NT2/D1 (cell line): ENCODE measurements at regions not wholly inside any gene's neighbourhood (a gene's known extent, or its start where the extent isn't known, plus 50 kb on each side); places are given as distances from the start of the nearest gene placed in this dataset.

Experiments used
- DNase-seq: peaks from one replicate; pipeline ENCODE4 v3.0.0-alpha.2; 2011; ENCODE audit warnings: low read depth, low spot score
- H3K27me3 ChIP-seq: 2 replicates; pipeline ENCODE4 v1.6.0; 2011; ENCODE audit warnings: mild to moderate bottlenecking; ENCODE audit not compliant: insufficient read length, insufficient read depth
- H3K36me3 ChIP-seq: 2 replicates; pipeline ENCODE4 v1.6.1; 2011; ENCODE audit warnings: mild to moderate bottlenecking, low read length, mixed read lengths; ENCODE audit not compliant: insufficient read depth, insufficient read length
- H3K4me1 ChIP-seq: 2 replicates; pipeline ENCODE4 v1.5.1; 2011; ENCODE audit not compliant: insufficient read depth, insufficient read length
- H3K4me3 ChIP-seq: 2 replicates; pipeline ENCODE4 v1.5.1; 2011; ENCODE audit warnings: low read depth; ENCODE audit not compliant: insufficient read length
- H3K9ac ChIP-seq: 2 replicates; pipeline ENCODE4 v1.6.0; 2011; ENCODE audit warnings: low read depth; ENCODE audit not compliant: insufficient read length
- H3K9me3 ChIP-seq: 2 replicates; pipeline ENCODE4 v1.5.1; 2011; ENCODE audit warnings: mild to moderate bottlenecking, low read length; ENCODE audit not compliant: insufficient read depth
- SUZ12 ChIP-seq: IDR thresholded peaks from 2 replicates; pipeline ENCODE4 v1.6.1; 2011; ENCODE audit not compliant: insufficient read length, insufficient read depth; ENCODE audit errors: extremely low read depth
- YY1 ChIP-seq: IDR thresholded peaks from 2 replicates; pipeline ENCODE4 v1.6.1; 2011; ENCODE audit not compliant: insufficient read length, insufficient read depth
- ZNF274 ChIP-seq: IDR thresholded peaks from 2 replicates; pipeline ENCODE4 v1.6.1; 2011; ENCODE audit warnings: mild to moderate bottlenecking, low read depth, low read length

GRCh38 chr16:59202233-59202862 is 468.2 kb upstream of the GOT2 start:
- no peak overlapping the region for H3K9ac ChIP-seq
- TF ChIP-seq ZNF274 (no peak), YY1 (no peak)
- H3K4me1 ChIP-seq = no peaks in the 10 kb centered on the region
- no peaks in the 10 kb centered on the region for H3K27me3 ChIP-seq
- no peaks in the 10 kb centered on the region for H3K9me3 ChIP-seq
- H3K4me3 ChIP-seq = no peak overlapping the region
- no peaks in the 10 kb centered on the region for H3K36me3 ChIP-seq
- no peak for DNase-seq

GRCh38 chr16:59201821-59202220 is 467.7 kb upstream of the GOT2 start:
- TF ChIP-seq SUZ12 (no peak), ZNF274 (no peak), YY1 (no peak)
- H3K4me3 ChIP-seq = no peak overlapping the region
- no peak for DNase-seq
- no peak overlapping the region for H3K9ac ChIP-seq
- H3K36me3 ChIP-seq = no peaks in the 10 kb centered on the region
- no peaks in the 10 kb centered on the region for H3K4me1 ChIP-seq
- no peaks in the 10 kb centered on the region for H3K9me3 ChIP-seq
- H3K27me3 ChIP-seq = no peaks in the 10 kb centered on the region

- H3K9me3 ChIP-seq = no peaks in the 10 kb centered on the region
- no peak for DNase-seq
- H3K27me3 ChIP-seq = no peaks in the 10 kb centered on the region
- no peaks in the 10 kb centered on the region for H3K36me3 ChIP-seq
- TF ChIP-seq SUZ12 (no peak), ZNF274 (no peak), YY1 (no peak)
- H3K4me3 ChIP-seq = no peak overlapping the region
- H3K9ac ChIP-seq = no peak overlapping the region
- no peaks in the 10 kb centered on the region for H3K4me1 ChIP-seq
Observed at GRCh38 chr16:59201160-59201559, 467.0 kb upstream of the GOT2 start.

- Histone ChIP-seq H3K27me3 (no peaks in the 10 kb centered on the region), H3K4me1 (no peaks in the 10 kb centered on the region), H3K9ac (no peak overlapping the region), H3K36me3 (no peaks in the 10 kb centered on the region), H3K9me3 (no peaks in the 10 kb centered on the region), H3K4me3 (no peak overlapping the region)
- no peak for TF ChIP-seq YY1
- TF ChIP-seq SUZ12 = no peak
- TF ChIP-seq ZNF274 = no peak
- no peak for DNase-seq
Observed at GRCh38 chr16:59198487-59198886, 464.4 kb upstream of the GOT2 start.

DNA sequence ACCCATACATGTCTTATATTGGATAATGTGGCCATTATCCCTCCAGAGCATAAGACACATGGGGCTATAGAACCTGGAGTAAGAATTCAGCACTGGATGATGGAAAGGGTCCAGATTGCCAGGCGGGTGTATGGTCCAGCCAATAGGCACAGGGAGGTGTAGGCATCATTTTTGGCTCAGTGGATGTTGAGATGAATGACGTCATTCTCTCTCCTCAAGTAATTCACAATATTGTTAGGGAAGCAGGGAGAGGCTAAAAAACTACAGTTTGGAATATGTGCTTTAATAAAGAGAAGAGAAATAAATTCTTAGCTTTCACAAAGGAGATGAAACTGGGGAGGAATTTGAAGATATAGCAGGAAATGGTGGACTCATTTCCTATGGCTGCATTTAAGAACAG is 461.1 kb upstream of the GOT2 start:
- Histone ChIP-seq H3K9me3 (no peaks in the 10 kb centered on the region), H3K9ac (no peak overlapping the region), H3K4me1 (no peaks in the 10 kb centered on the region), H3K27me3 (no peaks in the 10 kb centered on the region), H3K4me3 (no peak overlapping the region), H3K36me3 (no peaks in the 10 kb centered on the region)
- DNase-seq = no peak
- TF ChIP-seq ZNF274 (no peak), YY1 (no peak), SUZ12 (no peak)

GRCh38 chr16:59193637-59194036 is 459.5 kb upstream of the GOT2 start:
- Histone ChIP-seq H3K4me3 (no peak overlapping the region), H3K9me3 (no peaks in the 10 kb centered on the region), H3K4me1 (no peaks in the 10 kb centered on the region), H3K36me3 (no peaks in the 10 kb centered on the region), H3K9ac (no peak overlapping the region), H3K27me3 (no peaks in the 10 kb centered on the region)
- TF ChIP-seq SUZ12 (no peak), ZNF274 (no peak), YY1 (no peak)
- DNase-seq = no peak

DNA sequence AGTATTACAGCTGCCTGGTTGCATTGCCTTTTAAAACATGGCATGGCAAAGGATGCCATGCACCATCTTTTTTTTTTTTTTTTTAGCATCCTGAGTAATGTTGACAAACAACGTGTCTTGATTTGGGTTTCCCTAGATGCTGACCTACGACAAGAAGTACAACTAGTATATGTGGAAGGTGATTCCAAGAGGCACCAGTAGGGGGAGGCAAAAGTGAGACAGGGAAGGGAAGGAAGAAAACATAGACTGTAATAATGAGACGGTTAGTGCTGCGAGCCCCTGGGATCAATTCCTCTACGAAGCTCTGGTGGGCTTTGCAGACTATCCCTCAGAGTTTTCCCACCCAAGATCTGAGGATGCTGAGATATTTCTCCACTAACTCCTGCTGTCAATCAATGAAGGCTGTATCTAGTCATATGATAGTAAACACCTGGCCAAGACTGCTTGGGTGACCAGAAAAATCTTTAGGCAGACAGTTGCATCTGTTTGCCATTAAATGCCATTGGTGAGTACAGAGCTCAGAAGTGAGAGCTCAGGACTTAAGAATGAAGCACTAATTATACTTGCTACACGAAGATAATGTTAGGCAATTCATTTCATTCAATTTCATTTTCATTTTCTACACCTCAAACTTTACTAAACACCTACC is 458.6 kb upstream of the GOT2 start:
- Histone ChIP-seq H3K27me3 (no peaks in the 10 kb centered on the region), H3K9me3 (no peaks in the 10 kb centered on the region), H3K36me3 (no peaks in the 10 kb centered on the region), H3K9ac (no peak overlapping the region), H3K4me3 (no peak overlapping the region), H3K4me1 (no peaks in the 10 kb centered on the region)
- TF ChIP-seq SUZ12 (no peak), YY1 (no peak), ZNF274 (no peak)
- peak; percentile 36 for DNase-seq

GRCh38 chr16:59190731-59191130 is 456.6 kb upstream of the GOT2 start:
- TF ChIP-seq YY1 (no peak), ZNF274 (no peak), SUZ12 (no peak)
- Histone ChIP-seq H3K9ac (no peak overlapping the region), H3K4me1 (no peaks in the 10 kb centered on the region), H3K4me3 (no peak overlapping the region), H3K9me3 (no peaks in the 10 kb centered on the region), H3K27me3 (no peaks in the 10 kb centered on the region), H3K36me3 (no peaks in the 10 kb centered on the region)
- DNase-seq = no peak
